GM19463 (cell line): ENCODE measurements at regions not wholly inside any gene's neighbourhood (a gene's known extent, or its start where the extent isn't known, plus 50 kb on each side); places are given as distances from the start of the nearest gene placed in this dataset.
A peak's percentile ranks its signal among the peaks of the same experiment; 100 is the strongest.

ENCODE experiments used
- ATAC-seq: cut with Tn5 transposase; IDR thresholded peaks from one replicate; pipeline ENCODE4 v1.9.1; 2021; ENCODE audit warnings: mild to moderate bottlenecking, moderate library complexity; ENCODE audit not compliant: unreplicated experiment

DNA sequence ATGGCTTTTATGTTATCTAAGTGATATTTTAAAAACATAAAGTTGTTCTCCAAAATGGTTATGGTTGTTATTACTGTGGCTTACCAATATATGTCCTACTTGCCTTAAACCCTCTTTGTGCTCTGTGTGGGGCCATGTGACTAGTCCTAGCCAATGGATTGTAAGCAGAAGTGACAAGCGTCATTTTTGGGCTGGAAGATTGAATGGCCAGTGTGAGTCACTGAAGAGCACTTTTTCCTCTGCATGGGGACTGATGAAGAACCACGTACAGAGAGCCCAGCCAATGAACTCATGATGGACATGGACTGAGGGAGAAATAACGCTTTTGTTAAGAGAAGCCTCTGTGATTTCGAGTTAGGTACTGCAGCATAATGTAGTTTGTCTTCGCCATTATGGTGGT, 332.7 kb downstream of the EDEM1 start:
- ATAC-seq: no peak

- ATAC-seq: no peak
These were observed 335.6 kb downstream of the EDEM1 start for GRCh38 chr3:5523125-5523524.

GRCh38 chr3:5531039-5531438, 343.5 kb downstream of the EDEM1 start:
- no peak for ATAC-seq

- no peak for ATAC-seq
These were observed 344.3 kb downstream of the EDEM1 start for GRCh38 chr3:5531741-5532290.

DNA sequence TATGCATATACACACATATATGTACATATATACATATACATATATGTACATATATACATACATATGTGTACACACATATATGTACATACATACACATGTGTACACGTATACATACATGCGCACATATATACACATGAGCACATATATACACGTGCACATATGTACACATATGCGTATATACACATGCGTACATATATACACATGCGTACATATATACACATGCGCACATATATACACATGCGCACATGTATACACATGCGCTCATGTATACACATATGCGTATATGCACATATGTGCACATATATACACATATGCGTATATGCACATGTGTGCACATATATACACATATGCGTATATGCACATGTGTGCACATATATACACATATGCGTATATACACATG, 353.0 kb downstream of the EDEM1 start:
- no peak for ATAC-seq

- ATAC-seq: no peak
These were observed 355.0 kb downstream of the EDEM1 start for GRCh38 chr3:5542472-5542871.

DNA sequence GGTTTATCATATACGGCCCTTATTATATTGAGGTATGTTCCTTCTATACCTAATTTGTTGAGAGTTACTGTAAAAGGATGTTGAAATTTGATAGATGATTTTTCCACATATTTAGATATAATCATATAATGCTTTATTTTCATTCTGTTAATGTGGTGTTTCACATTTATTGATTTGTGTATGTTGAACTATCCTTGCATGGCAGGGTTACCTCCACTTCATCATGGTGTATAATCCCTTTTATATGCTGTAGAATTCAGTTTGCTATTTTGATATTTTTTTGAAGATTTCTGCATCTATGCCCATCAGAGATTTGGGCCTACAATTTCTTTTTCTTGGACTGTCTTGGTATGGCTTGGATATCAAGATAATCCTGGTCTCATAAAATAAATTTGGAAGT, 355.5 kb downstream of the EDEM1 start:
- ATAC-seq: no peak

GRCh38 chr3:5545719-5546118, 358.2 kb downstream of the EDEM1 start:
- ATAC-seq: no peak

DNA sequence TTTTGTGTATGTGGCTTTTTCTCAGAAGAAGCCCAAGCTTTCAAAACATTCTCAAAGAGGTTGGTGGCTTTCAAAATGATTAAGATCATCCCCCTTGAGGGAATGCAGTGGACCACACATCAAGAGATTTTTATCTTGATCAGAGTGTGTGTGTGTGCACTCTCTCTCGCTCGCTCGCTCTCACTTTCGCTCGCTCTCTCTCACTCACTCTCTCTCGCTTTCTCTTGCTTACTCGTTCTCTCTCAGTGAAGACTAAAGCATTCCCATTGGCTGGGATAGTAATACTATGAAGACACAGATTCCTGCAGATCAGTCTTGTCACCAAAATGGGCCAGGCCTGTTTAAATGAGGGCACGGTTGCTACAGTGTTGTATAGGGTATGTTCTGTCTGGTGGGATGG, 365.7 kb downstream of the EDEM1 start:
- ATAC-seq: no peak

DNA sequence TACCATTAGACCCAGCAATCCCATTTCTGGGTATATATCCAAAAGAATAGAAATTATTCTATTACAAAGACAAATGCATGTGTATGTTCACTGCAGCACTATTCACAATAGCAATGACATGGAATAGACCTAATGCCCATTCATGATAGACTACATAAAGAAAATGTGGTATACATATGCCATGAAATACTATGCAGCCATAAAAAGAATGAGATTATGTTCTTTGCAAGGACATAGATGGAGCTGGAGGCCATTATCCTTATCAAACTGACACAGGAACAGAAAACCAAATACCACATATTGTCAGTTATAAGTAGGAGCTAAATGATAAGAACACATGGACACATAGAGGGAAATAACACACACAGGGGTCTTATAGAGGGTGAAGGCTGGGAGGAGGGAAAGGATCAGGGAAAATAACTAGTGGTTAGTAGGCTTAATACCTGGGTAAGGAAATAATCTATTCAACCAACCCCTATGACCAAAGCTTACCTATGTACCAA, 366.8 kb downstream of the EDEM1 start:
- ATAC-seq: no peak

DNA sequence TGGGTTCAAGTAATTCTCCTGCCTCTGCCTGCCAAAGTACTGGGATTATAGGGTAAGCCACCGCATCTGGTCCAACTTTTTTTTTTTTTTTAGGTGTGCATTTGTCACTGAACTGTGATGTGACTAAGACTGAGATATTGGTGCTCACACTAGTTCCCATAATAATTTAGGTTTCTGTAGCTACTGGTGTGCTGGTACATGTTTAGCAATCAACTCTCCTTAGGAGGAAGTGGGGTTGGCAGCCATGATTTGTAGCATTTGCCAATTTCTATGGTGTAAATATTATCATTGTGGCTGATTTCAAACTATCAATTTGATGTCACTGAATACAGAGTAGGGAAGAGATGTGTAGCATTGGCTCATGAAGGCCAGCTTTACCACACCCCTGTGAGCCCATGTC, 372.7 kb downstream of the EDEM1 start:
- ATAC-seq: no peak

DNA sequence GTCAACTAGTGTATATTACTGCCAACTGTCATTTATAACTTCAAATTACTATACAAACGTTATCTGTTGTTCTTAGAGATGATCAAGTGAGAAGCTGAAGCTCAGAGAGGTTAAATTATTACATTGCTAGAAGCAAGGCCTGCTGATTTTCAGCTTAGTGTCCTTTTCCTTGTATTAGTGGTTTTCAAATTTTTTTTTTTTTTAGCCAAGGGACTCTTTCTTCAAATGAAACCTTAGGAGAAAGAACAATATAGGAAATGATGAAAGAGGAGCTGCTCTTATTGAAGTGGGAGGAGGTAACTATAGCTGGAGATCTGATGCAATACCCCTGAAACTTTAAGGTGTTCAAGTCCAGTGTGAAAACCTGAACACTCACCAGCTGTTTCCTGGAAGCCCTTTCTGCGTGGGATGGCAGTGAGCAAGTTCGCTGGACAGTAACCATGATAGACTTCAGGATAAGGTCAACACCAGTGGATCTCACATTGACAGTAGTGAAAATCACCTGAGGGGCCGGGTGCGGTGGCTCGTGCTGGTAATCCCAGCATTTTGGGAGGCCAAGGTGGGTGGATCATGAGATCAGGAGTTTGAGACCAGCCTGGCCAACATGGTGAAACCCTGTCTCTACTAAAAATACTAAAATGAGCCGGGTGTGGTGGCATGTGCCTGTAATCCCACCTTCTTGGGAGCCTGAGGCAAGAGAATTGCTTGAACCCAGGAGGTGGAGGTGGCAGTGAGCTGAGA, 376.2 kb downstream of the EDEM1 start:
- no peak for ATAC-seq

DNA sequence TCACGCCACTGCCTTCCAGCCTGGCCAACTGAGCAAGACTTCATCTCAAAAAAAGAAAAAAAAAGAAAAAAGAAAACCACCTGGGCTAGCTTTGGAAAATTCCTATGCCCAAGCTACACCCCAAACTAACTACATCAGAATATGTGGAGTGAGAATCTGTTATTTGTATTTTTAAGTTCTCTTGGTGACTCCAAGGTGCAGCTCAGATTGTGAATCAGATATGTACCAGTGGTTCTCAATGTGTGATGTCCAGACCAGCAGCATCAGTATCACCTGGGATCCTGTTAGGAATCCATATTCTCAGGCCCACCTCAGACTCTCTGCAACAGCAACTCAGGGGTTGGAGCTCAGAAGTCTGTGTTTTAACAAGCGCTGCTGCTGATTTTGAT, 376.8 kb downstream of the EDEM1 start:
- no peak for ATAC-seq

DNA sequence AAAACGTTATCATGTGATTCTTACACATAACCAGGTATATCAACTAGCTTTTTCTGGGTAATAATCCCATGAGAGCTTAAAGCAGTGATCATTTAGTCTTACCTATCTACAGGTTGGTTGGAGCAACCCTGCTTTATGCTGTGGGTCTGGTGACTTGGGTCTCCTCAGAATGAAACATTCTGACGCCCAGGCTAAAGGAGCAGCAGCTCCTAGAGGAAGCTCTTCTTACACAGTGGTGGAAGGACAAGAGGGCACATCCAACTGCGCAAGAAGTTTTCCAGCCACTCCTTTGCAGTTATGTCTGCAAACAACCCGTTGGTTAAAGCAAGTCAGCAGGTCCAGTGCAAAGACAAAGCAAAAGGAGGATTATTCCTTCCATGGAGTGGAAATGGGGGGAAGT, 377.5 kb downstream of the EDEM1 start:
- ATAC-seq: no peak

DNA sequence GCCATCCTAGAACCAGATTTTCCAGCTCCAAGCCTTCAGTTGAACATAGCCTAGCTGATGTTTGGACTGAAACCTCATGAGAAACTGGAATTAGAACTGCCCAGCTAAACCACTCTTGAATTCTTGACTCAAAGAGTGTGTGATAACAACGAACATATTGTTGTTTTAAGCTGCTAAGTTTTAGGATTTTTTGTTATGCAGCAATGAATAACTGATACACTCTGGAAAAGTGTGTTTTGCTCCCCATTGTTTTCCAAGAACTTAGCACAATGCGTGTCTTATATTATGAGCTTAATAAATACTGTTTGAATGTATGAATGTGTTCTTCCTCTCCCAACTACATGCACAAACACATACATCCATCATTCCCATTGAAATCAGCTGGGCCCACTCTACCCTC, 379.6 kb downstream of the EDEM1 start:
- ATAC-seq: no peak

DNA sequence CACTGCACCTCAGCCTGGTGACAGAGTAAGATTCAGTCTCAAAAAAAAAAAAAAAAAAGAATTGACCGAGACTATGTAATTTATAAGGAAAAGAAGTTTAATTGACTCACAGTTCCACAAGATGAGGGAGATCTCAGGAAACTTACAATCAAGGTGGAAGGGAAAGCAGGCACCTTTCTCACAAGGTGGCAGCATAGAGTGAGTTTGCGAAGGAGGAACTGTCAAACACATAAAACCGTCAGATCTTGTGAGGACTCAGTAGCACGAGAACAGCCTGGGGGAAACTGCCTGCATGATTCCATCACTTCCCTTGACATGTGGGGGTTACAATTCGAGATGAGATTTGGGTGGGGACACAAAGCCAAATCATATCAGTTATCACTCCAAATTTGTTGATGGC, 380.9 kb downstream of the EDEM1 start:
- ATAC-seq: no peak

GRCh38 chr3:5569152-5569551, 381.6 kb downstream of the EDEM1 start:
- no peak for ATAC-seq

DNA sequence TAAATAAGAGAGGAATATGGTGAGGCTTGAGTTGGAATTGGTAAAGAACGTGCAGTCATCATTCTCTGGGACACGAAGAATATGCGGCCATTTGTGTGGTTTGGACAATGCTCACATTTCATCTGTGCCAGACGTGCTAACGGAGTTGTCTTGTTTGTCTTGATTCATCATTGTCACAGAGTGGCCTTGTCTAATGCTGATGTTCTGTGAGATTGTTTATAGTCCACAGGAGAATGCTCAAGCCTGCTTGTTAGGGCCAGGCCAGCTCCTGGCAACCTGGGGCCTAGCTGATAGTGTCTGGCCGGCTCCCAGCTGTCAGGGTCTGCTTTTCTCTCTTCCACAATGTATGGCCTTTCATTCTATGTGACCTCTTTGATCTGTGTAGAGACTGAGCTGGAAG, 384.7 kb downstream of the EDEM1 start:
- ATAC-seq: no peak

- no peak for ATAC-seq
These were observed 388.9 kb downstream of the EDEM1 start for GRCh38 chr3:5576277-5577011.

- no peak for ATAC-seq
These were observed 391.7 kb downstream of the EDEM1 start for GRCh38 chr3:5579139-5579602.

DNA sequence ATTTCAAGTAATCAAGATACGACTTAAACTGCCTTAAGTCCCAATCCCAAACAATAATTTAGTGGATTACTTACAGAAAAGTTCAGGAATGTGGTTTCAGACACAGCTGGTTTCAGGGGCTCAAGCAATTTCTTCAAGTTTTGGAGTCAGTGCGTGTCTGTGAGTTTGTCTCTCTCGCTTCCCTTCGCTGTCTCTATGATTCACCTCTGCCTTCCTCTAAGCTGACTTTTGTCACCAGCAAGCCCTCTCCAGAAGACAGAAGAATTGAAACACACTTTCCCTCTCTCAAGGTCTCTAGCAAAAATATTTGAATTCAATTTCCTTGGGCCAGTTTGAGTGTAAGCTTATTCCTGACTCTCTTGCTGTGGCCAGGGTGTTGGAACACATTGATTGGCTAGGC, 392.4 kb downstream of the EDEM1 start:
- ATAC-seq: no peak

DNA sequence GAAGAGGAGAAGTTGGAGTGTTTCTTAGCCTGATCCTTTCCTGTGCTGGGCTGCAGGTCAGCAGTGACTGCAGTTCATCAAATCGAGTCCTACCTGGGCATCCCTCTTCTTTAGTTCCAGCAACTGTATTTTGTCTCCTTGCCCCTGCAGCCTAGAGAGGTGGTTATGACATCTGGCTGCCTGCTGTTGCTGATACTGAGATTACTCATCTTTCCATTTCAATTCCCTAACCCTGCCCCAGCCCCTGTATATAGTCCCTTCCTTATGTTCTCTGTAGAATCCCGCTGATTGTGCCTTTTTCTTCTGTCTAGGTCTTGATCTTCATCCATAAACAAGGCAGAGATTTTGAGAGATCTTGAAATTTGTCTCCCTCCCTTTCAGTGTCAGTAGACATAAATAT, 393.3 kb downstream of the EDEM1 start:
- ATAC-seq: peak; percentile 43
